Hepatocyte (in vitro differentiated cells): ENCODE measurements at regions not wholly inside any gene's neighbourhood (a gene's known extent, or its start where the extent isn't known, plus 50 kb on each side); places are given as distances from the start of the nearest gene placed in this dataset.

Source experiments
- EZH2phosphoT487 ChIP-seq: fragments of 200-600 bp; sonication (generic); IDR thresholded peaks from one replicate; pipeline ENCODE4 v1.6.1; 2018; ENCODE audit warnings: antibody characterized with exemption, mild to moderate bottlenecking, low read depth, moderate library complexity; ENCODE audit not compliant: unreplicated experiment, severe bottlenecking
- TF ChIP-seq, protein P1 (sequence below): fragments of 200-600 bp; sonication (generic); IDR thresholded peaks from 2 replicates; pipeline ENCODE4 v1.5.1; 2016; ENCODE audit warnings: antibody characterized with exemption, mild to moderate bottlenecking; ENCODE audit not compliant: poor library complexity

DNA sequence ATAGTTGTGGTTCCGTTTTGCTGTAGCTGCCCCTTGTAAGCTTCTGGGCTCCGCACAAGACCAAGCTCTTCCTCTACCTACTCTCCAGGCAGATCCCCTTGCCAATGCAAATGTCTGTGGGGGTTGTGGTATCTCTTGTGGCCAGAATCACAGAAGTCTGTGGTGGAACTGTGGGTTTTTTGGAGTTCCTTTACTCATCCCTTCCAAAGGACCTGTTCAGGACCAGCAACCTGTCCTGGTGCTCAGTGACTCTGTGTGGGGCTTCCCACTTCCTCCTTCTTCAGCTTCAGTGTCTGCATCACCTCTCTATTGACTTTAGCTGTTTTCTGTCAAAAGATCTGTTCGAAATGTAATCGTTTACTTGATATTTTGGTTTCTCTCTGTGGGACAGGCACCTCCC is 441.3 kb upstream of the ADAMTSL1 start:
- TF ChIP-seq, protein P1, sequence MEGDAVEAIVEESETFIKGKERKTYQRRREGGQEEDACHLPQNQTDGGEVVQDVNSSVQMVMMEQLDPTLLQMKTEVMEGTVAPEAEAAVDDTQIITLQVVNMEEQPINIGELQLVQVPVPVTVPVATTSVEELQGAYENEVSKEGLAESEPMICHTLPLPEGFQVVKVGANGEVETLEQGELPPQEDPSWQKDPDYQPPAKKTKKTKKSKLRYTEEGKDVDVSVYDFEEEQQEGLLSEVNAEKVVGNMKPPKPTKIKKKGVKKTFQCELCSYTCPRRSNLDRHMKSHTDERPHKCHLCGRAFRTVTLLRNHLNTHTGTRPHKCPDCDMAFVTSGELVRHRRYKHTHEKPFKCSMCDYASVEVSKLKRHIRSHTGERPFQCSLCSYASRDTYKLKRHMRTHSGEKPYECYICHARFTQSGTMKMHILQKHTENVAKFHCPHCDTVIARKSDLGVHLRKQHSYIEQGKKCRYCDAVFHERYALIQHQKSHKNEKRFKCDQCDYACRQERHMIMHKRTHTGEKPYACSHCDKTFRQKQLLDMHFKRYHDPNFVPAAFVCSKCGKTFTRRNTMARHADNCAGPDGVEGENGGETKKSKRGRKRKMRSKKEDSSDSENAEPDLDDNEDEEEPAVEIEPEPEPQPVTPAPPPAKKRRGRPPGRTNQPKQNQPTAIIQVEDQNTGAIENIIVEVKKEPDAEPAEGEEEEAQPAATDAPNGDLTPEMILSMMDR = no peak
- no peak for TF ChIP-seq EZH2phosphoT487
